HepG2 (cell line): ENCODE measurements at regions not wholly inside any gene's neighbourhood (a gene's known extent, or its start where the extent isn't known, plus 50 kb on each side); places are given as distances from the start of the nearest gene placed in this dataset.
A peak's percentile ranks its signal among the peaks of the same experiment; 100 is the strongest.

ENCODE experiments used
- CCDC6 ChIP-seq: sonication (generic); formaldehyde crosslinking; IDR thresholded peaks from 2 replicates; pipeline ENCODE4 v1.8.1; 2022; ENCODE audit warnings: mild to moderate bottlenecking, missing genetic modification reagents, moderate library complexity
- DMAP1 ChIP-seq: IDR thresholded peaks from 2 replicates; pipeline ENCODE4 v1.6.1; 2016
- EED ChIP-seq: sonication (generic); formaldehyde crosslinking; IDR thresholded peaks from 2 replicates; pipeline ENCODE4 v1.5.0; 2020; ENCODE audit warnings: mild to moderate bottlenecking, missing genetic modification reagents
- MED1 ChIP-seq: sonication (generic); formaldehyde crosslinking; IDR thresholded peaks from 2 replicates; pipeline ENCODE4 v1.4.0; 2020; ENCODE audit warnings: missing genetic modification reagents
- MYNN ChIP-seq: sonication (generic); formaldehyde crosslinking; IDR thresholded peaks from 2 replicates; pipeline ENCODE4 v1.4.0; 2020; ENCODE audit warnings: mild to moderate bottlenecking, low read depth, missing genetic modification reagents
- MZF1 ChIP-seq: sonication (generic); formaldehyde crosslinking; IDR thresholded peaks from 2 replicates; pipeline ENCODE4 v1.8.1; 2023; ENCODE audit warnings: mild to moderate bottlenecking, missing genetic modification reagents, borderline replicate concordance
- PHF8 ChIP-seq: sonication (generic); formaldehyde crosslinking; IDR thresholded peaks from 2 replicates; pipeline ENCODE4 v1.5.0; 2020; ENCODE audit warnings: missing genetic modification reagents
- SMARCE1 ChIP-seq: fragments of 450-650 bp; IDR thresholded peaks from 2 replicates; pipeline ENCODE4 v1.6.1; 2017; ENCODE audit warnings: borderline replicate concordance
- TEAD3 ChIP-seq: optimal IDR thresholded peaks from 2 replicates; pipeline ENCODE3; 2016; ENCODE audit warnings: borderline replicate concordance
- ZBTB7A ChIP-seq: sonication (generic); formaldehyde crosslinking; IDR thresholded peaks from 2 replicates; pipeline ENCODE4 v1.8.0; 2022; ENCODE audit warnings: mild to moderate bottlenecking, missing genetic modification reagents
- ZC3H13 ChIP-seq: sonication (generic); formaldehyde crosslinking; IDR thresholded peaks from 2 replicates; pipeline ENCODE4 v1.8.1; 2023; ENCODE audit warnings: mild to moderate bottlenecking, missing genetic modification reagents, moderate library complexity
- ZFP1 ChIP-seq: IDR thresholded peaks from 2 replicates; pipeline ENCODE4 v1.6.1; 2016
- ZFP37 ChIP-seq: sonication (generic); formaldehyde crosslinking; IDR thresholded peaks from 2 replicates; pipeline ENCODE4 v1.4.0; 2020; ENCODE audit warnings: missing genetic modification reagents, borderline replicate concordance
- ZHX1 ChIP-seq: sonication (generic); formaldehyde crosslinking; IDR thresholded peaks from 2 replicates; pipeline ENCODE4 v1.8.1; 2022; ENCODE audit warnings: low read depth, mild to moderate bottlenecking, missing genetic modification reagents
- ZNF331 ChIP-seq: sonication (generic); formaldehyde crosslinking; IDR thresholded peaks from 2 replicates; pipeline ENCODE4 v1.4.0; 2020; ENCODE audit warnings: missing genetic modification reagents
- ZNF333 ChIP-seq: sonication (generic); formaldehyde crosslinking; IDR thresholded peaks from 2 replicates; pipeline ENCODE4 v1.4.0; 2020; ENCODE audit warnings: mild to moderate bottlenecking, missing genetic modification reagents, borderline replicate concordance
- ZNF354B ChIP-seq: sonication (generic); formaldehyde crosslinking; IDR thresholded peaks from 2 replicates; pipeline ENCODE4 v1.8.0; 2022; ENCODE audit warnings: mild to moderate bottlenecking, missing genetic modification reagents
- ZNF460 ChIP-seq: sonication (generic); formaldehyde crosslinking; IDR thresholded peaks from 2 replicates; pipeline ENCODE4 v1.5.1; 2020; ENCODE audit warnings: missing genetic modification reagents, mild to moderate bottlenecking, borderline replicate concordance
- ZNF510 ChIP-seq: sonication (generic); formaldehyde crosslinking; IDR thresholded peaks from 2 replicates; pipeline ENCODE4 v1.4.0; 2020; ENCODE audit warnings: low read depth, mild to moderate bottlenecking, missing genetic modification reagents
- ZNF660 ChIP-seq: sonication (generic); formaldehyde crosslinking; IDR thresholded peaks from 2 replicates; pipeline ENCODE4 v1.5.1; 2020; ENCODE audit warnings: mild to moderate bottlenecking, low read depth, missing genetic modification reagents, borderline replicate concordance
- ZNF790 ChIP-seq: sonication (generic); formaldehyde crosslinking; IDR thresholded peaks from 2 replicates; pipeline ENCODE4 v1.8.0; 2022; ENCODE audit warnings: missing genetic modification reagents, mild to moderate bottlenecking, borderline replicate concordance
- TF ChIP-seq, protein P1 (sequence below): sonication (generic); formaldehyde crosslinking; conservative IDR thresholded peaks from 2 replicates; pipeline ENCODE4 v1.4.0; 2020; ENCODE audit warnings: missing genetic modification reagents
- TF ChIP-seq, protein P2 (sequence below): sonication (generic); formaldehyde crosslinking; IDR thresholded peaks from 2 replicates; pipeline ENCODE4 v1.5.0; 2020; ENCODE audit warnings: mild to moderate bottlenecking, missing genetic modification reagents
- TF ChIP-seq, protein P3 (sequence below): sonication (generic); formaldehyde crosslinking; IDR thresholded peaks from 2 replicates; pipeline ENCODE4 v1.4.0; 2020; ENCODE audit warnings: missing genetic modification reagents
- TF ChIP-seq, protein P4 (sequence below): sonication (generic); formaldehyde crosslinking; IDR thresholded peaks from 2 replicates; pipeline ENCODE4 v1.5.0; 2020; ENCODE audit warnings: missing genetic modification reagents

DNA sequence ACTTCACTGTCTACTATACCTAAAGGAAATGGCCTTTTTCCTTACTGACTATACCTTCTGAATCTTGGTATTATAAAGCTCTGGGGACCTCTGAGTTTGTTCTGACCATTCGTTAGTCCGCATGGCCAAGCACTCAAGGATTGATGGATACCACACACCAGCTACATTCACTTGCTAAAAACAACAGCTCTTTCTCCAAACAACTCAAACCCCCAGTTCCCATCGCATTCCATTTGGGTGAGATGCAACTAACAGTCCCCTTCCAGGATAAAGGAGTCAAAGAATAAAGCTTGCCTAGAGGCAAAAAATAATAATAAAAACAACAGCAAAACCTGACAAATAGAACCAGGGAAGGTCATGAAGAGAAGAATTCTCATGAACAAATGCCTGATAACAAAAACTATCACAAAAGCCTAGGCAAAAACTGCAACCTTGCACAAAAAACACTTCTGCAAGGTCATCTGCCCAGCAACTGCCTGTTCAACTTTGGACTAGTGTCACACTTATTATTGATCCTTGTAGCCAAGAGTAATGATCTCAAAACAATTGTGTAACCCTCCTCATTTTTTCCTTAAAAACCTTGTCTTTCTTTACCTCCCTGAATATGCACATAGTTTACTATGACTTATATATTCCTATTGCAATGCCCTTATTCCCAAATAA, 139.0 kb upstream of the GUCY1A2 start (continued):
- no peak for TF ChIP-seq MZF1 (CRISPR knock-in tag)
- TF ChIP-seq, protein P1, sequence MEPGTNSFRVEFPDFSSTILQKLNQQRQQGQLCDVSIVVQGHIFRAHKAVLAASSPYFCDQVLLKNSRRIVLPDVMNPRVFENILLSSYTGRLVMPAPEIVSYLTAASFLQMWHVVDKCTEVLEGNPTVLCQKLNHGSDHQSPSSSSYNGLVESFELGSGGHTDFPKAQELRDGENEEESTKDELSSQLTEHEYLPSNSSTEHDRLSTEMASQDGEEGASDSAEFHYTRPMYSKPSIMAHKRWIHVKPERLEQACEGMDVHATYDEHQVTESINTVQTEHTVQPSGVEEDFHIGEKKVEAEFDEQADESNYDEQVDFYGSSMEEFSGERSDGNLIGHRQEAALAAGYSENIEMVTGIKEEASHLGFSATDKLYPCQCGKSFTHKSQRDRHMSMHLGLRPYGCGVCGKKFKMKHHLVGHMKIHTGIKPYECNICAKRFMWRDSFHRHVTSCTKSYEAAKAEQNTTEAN (CRISPR knock-in tag) = peak; percentile 77
- TF ChIP-seq, protein P2, sequence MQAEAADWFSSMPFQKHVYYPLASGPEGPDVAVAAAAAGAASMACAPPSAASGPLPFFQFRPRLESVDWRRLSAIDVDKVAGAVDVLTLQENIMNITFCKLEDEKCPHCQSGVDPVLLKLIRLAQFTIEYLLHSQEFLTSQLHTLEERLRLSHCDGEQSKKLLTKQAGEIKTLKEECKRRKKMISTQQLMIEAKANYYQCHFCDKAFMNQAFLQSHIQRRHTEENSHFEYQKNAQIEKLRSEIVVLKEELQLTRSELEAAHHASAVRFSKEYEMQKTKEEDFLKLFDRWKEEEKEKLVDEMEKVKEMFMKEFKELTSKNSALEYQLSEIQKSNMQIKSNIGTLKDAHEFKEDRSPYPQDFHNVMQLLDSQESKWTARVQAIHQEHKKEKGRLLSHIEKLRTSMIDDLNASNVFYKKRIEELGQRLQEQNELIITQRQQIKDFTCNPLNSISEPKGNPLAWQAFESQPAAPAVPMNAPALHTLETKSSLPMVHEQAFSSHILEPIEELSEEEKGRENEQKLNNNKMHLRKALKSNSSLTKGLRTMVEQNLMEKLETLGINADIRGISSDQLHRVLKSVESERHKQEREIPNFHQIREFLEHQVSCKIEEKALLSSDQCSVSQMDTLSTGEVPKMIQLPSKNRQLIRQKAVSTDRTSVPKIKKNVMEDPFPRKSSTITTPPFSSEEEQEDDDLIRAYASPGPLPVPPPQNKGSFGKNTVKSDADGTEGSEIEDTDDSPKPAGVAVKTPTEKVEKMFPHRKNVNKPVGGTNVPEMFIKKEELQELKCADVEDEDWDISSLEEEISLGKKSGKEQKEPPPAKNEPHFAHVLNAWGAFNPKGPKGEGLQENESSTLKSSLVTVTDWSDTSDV (CRISPR knock-in tag) = no peak
- TF ChIP-seq TEAD3 (CRISPR knock-in tag) = no peak
- TF ChIP-seq CCDC6 (CRISPR knock-in tag) = no peak
- TF ChIP-seq, protein P3, sequence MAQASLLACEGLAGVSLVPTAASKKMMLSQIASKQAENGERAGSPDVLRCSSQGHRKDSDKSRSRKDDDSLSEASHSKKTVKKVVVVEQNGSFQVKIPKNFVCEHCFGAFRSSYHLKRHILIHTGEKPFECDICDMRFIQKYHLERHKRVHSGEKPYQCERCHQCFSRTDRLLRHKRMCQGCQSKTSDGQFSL (CRISPR knock-in tag) = no peak
- TF ChIP-seq ZNF460 (CRISPR knock-in tag) = no peak
- TF ChIP-seq, protein P4, sequence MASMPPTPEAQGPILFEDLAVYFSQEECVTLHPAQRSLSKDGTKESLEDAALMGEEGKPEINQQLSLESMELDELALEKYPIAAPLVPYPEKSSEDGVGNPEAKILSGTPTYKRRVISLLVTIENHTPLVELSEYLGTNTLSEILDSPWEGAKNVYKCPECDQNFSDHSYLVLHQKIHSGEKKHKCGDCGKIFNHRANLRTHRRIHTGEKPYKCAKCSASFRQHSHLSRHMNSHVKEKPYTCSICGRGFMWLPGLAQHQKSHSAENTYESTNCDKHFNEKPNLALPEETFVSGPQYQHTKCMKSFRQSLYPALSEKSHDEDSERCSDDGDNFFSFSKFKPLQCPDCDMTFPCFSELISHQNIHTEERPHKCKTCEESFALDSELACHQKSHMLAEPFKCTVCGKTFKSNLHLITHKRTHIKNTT (CRISPR knock-in tag) = no peak
- TF ChIP-seq DMAP1 (CRISPR knock-in tag) = no peak
- TF ChIP-seq ZNF354B (CRISPR knock-in tag) = no peak
- TF ChIP-seq ZC3H13 = no peak
- no peak for TF ChIP-seq ZFP1 (CRISPR knock-in tag)
- no peak for TF ChIP-seq ZNF660 (CRISPR knock-in tag)
- no peak for TF ChIP-seq MED1 (CRISPR knock-in tag)
- TF ChIP-seq ZHX1 (CRISPR knock-in tag) = no peak
- no peak for TF ChIP-seq ZNF790 (CRISPR knock-in tag)
- no peak for TF ChIP-seq EED (CRISPR knock-in tag)
- TF ChIP-seq ZNF333 (CRISPR knock-in tag) = no peak
- no peak for TF ChIP-seq ZNF510 (CRISPR knock-in tag)
- TF ChIP-seq MYNN (CRISPR knock-in tag) = no peak
- no peak for TF ChIP-seq SMARCE1
- TF ChIP-seq PHF8 (CRISPR knock-in tag) = no peak
- no peak for TF ChIP-seq ZFP37 (CRISPR knock-in tag)
- no peak for TF ChIP-seq ZNF331 (CRISPR knock-in tag)
- TF ChIP-seq ZBTB7A (CRISPR knock-in tag) = no peak
